MM.1S (cell line): ENCODE measurements at regions not wholly inside any gene's neighbourhood (a gene's known extent, or its start where the extent isn't known, plus 50 kb on each side); places are given as distances from the start of the nearest gene placed in this dataset.

Source experiments
- EZH2 ChIP-seq: fragments of 300-600 bp; sonication (generic); optimal IDR thresholded peaks from 2 replicates; pipeline ENCODE3; 2017; ENCODE audit warnings: low read depth, mild to moderate bottlenecking, antibody characterized with exemption, low read length, mixed read lengths
- TF ChIP-seq, protein P1 (sequence below): fragments of 300-600 bp; sonication (generic); IDR thresholded peaks from 2 replicates; pipeline ENCODE4 v1.5.1; 2016; ENCODE audit warnings: antibody characterized with exemption, low read length, mixed read lengths

DNA sequence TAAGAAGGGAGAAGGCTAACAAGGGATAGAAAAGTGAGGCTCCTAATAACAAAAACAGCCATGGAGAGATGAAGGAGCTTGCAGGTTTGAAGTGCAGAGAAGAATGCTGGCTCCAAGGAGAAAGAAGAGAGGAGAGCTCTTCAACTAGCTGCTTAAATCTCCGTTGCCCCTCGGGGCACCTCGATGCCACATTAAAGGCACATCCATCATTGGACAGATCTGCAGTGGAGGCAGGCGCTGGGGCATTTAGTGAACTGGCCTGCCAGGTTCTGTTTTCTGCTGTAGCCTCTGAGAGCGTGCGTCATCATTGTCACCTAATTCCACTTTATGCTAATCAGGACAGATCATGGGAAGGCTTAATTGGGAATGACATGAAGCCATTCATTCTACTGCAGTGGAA lies 1426.2 kb upstream of the WWC1 start:
- TF ChIP-seq, protein P1, sequence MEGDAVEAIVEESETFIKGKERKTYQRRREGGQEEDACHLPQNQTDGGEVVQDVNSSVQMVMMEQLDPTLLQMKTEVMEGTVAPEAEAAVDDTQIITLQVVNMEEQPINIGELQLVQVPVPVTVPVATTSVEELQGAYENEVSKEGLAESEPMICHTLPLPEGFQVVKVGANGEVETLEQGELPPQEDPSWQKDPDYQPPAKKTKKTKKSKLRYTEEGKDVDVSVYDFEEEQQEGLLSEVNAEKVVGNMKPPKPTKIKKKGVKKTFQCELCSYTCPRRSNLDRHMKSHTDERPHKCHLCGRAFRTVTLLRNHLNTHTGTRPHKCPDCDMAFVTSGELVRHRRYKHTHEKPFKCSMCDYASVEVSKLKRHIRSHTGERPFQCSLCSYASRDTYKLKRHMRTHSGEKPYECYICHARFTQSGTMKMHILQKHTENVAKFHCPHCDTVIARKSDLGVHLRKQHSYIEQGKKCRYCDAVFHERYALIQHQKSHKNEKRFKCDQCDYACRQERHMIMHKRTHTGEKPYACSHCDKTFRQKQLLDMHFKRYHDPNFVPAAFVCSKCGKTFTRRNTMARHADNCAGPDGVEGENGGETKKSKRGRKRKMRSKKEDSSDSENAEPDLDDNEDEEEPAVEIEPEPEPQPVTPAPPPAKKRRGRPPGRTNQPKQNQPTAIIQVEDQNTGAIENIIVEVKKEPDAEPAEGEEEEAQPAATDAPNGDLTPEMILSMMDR = no peak
- no peak for TF ChIP-seq EZH2
